ENCODE measurements at regions not wholly inside any gene's neighbourhood (a gene's known extent, or its start where the extent isn't known, plus 50 kb on each side); places are given as distances from the start of the nearest gene placed in this dataset.

DNA sequence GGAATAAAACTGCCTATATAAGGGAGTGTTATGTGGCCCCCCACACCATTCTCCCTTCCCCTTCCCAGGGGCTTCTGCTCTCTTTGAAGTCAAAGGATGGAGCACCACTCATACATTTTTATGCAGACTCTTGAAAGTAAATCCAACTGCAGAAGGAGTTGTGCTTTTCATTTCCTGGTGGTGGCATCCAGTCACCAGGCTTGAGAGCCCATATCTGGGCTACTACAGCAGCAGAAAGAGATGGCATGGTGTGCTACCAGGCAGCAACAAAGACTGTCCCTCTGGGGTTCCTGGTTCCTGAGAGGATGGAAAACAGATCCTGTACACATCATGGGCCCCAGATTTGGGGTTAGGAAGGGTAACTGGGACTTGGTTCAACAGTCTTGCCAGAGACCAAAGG is 226.4 kb downstream of the CLIC5 start:
- no peak for DNase-seq

DNA sequence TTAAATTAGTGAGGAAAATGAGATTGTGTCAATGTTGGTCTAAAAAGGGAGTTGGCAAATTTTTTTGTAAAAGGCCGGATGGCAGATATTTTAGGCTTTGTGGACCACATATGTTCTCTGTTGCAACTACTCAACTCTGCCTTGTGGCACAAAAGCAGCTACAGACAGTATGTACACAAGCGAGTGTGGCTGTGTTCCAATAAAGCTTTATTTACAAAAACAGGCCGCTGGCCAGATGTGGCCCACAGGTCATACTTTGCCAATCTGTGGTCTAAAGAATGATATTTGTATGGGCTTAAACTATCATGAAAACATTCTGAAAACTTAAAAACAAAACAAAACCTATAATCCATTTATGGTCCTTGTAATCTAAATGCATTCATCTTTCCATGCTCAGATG is 228.3 kb downstream of the CLIC5 start:
- no peak for DNase-seq

DNA sequence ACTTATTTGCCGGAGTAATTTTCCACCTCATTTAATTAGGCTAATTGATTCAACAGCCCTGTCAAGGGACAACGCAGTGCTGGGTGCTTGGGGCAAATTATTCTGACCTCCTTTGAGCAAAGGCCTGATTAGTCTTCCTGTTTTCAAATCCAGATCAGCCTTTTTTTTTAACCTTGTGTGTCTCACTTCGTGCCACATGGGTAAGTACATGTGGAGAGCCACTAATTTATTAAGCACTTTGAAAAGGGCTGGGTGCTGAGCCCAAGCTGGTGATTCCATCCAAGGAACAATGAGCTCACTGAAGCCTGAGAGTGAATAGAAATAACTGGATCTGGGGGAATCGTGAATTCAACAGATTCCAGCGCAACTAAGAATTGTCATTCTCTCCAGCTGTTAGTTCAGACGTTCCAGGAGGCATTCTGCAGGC is 229.3 kb downstream of the CLIC5 start:
- DNase-seq: no peak

DNA sequence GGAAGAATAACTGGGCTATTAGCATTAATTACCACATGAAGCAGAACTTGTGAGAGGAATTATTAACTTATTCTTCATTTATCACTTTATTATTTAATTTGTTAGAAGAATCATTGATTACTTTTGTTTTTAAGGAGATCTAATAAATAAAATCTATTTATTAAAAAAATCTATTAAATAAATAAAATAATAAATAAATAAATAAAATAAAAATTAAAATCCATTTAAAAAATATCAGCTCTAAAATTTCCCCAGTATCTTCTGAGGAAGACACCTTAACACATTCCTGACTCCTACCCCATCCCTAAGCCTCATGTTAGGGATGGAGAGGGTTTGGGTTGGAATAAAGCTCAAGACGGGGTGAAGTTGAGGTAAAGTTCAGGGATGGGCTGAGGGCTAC is 231.4 kb downstream of the CLIC5 start:
- DNase-seq: no peak

DNA sequence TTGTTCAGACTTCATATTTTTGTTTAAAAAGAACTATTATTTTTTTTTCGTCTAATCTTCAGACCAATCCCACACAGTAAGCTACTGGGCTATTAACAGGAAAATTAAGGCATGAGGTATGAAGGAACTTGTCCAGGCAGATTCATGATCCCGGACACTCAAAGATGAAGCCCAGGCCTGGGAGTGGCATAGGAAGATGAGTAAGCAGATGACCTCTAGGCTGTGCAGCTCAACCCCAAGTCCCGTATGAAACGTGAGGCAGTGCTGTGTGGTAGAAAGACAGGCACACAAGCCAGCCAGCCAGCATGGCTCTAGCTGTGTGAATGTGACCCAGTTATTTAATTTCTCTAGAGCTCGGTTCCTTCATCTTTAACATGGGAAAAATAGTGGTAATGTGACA is 231.9 kb downstream of the CLIC5 start:
- DNase-seq: no peak

DNA sequence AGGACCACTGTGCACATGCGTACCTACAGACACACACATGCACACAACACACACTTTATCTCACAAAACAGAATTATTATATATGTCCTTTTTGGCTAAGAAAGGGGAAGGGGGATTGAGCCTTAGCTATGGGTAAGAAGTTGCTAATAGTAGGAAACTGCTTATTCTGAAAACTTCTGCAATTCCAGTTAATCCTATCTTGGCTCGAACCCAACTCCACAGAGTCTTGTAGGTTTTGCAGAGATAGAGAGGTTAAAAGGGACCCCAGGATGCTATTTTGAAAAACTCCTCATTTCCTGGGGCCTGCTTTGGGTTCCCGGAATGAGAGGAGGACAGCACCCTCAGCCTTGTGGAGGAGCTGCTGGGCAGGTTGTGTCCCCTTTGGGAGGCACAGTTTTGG is 233.8 kb downstream of the CLIC5 start:
- DNase-seq: no peak

DNA sequence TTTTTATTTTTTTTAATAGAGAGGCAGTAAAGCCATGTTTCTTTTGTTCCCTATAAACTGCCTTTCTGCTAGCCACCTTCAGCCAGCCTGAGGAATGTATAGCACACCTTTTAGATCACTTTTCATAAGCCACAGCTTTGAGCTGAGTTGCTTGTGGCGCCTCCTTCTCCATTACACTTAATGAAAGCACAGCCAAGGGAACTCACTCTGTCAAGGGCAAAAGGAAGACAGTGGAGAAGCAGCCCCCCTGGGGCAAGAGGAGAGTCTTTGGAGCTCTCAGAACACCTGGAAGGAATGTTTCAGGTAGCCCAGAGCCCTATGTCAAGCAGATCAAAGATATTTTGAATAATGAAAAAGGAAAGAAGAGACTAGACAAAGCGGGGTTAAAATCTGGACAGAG is 235.1 kb downstream of the CLIC5 start:
- no peak for DNase-seq

DNA sequence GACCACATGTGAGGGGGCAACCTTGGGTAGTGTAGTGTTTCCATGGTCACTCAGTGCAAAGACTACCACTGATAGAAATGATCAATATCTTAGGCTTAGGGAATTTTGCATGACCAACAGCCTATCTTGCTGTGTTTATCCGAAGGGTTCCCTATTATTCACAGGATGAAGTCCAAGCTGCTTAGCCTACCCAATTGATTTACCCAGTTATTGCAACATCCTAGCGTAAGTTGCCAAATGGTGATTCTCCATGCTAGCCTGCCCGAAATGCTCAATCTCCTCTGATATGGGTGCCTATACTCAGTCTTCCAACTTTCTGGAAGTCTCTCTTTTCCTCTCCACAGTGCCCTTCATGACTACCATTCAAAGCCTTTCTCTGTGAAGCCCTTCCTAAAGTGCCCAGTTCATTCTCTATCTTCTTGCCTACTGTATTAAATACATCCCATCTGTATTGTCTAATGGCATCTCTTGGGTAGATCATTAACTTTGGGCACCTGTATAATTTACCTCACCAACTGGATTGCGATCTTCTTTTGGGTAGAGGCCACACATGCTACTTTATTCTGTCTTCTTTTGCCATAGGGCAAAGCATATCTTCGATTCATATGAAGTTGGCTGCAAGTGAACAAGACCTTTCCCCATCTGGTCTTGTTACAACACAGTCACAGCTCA is 240.5 kb downstream of the CLIC5 start:
- no peak for DNase-seq

DNA sequence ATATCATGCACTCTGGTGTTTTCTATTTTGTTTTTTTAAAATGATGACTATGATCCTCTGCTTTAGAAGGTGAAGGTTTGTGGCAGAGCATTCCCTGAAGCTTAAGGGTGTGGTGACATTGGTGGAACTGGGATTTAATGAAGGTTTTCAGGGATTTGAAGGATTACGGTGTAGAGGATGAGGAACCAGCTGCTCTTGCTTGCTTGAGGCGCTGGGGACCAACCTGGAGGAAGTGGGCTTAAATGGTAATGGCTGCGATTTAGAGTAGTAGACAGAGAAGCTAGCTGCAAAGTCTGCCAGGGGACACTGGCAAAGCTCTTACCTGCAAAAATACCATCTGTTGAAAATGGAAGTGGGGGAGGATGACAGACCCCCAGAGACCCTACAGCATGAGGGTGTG is 241.8 kb downstream of the CLIC5 start:
- DNase-seq: no peak

DNA sequence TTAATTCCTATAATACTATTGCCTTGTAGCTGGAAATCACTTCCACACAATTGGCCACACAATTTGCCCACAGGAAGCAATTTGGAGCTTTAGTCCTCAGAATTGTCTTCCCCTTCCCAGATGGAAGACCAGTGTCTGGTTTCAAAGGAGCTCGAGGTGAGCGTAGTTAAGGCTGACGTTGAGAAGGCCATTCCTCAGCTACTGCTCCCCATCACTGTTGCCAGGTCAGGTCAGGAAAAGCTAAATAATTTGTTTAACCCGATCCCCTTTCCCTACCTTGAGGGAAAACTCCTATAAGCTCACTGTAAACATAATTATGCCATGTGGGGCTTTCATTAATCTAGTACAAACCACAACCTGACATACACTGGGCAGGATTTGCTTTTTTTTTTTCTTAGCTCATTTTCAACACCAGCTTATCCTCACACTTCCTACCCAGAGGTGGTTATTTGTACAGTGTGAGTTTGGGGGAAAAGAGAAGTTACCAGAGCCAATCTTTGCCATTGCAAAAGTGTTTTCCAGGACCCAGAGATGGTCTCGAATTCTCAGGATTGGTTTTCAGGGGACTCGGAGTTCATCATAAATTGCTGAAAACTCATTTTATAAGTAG is 242.7 kb downstream of the CLIC5 start:
- no peak for DNase-seq

DNA sequence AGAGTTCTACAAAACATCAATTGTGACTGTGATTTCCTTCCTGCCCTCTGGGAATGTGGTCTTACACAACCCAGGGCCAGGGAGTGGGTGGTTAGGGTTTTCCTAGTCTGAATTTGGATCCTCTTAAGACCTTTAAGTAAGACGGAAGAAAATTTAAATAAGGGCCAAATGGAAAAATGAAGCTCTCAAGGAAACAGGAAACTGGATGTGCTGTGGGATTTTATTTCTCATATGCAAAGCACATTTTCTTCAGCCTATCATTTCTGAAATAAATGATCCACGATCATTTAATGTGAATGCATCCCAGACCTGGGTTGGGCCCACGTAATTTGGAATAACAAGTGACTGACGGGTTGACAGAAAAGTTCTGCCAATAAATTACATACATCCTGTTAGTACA is 243.6 kb downstream of the CLIC5 start:
- no peak for DNase-seq

DNA sequence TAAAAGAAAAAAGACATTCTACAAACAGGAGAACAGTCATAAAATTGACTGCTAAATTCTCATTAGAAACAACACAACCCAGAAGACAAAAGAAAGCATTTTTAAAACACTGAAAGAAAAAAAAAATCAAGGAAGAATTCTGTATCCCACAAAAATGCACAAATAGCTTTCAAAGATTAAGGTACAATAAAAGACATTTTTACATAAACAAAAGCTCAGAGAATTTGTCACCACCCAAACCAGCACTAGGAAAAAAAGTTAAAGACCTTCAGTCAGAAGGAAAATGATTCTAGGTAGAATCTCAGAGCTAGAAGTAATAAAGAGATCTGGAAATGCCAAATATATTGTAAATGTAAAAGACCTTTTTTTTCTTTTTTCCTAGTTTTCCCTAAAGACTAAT is 252.4 kb downstream of the CLIC5 start:
- no peak for DNase-seq

DNA sequence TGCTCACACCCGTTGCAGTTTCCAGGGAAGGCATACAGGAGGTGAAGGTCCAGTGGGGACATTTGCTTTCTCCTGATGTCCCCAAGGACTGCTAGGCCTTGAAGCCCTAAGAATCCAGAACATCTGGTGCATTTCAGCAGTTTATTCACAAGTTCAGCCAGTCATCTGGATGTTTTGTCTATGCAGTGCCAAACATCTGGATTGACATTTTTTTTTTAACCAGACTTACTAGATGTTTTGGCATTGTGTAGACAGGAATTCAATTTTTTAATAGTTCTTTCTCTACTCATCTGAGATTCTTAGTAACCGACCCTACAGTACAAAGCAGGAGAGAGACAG is 256.2 kb downstream of the CLIC5 start:
- no peak for DNase-seq

DNA sequence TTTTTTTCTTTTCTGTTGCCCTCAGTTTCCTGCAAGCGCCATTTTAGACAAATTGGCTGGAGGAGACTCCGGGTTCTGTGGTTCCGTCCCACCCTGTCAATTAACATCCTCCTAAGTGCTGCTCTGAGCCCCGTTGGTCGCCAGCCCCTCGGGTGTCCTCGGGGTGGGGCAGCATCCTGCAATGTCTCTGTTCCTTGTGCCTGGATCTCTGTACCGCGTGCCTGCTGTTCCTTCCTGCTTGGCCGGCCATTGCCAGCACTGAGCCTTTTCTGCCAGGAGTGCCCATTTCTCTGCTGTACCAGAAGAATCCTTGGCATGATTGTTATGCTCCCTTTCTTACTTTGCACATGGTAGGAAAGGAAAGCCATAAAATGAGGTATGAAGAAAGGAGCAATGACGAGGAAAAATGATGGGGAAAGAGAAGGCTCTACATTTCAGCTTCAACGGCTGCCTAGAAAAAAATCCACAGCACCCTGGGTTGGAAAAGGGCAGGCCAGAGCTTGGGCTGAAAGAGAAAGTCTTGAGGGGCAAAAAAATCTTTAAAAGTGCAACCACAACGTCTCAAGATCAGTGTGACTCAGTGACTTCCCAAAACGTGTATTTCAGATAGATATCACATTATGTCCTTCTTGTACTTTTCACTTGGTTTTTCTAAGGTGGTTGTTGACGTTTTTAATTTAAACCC is 256.7 kb downstream of the CLIC5 start:
- DNase-seq: no peak

DNA sequence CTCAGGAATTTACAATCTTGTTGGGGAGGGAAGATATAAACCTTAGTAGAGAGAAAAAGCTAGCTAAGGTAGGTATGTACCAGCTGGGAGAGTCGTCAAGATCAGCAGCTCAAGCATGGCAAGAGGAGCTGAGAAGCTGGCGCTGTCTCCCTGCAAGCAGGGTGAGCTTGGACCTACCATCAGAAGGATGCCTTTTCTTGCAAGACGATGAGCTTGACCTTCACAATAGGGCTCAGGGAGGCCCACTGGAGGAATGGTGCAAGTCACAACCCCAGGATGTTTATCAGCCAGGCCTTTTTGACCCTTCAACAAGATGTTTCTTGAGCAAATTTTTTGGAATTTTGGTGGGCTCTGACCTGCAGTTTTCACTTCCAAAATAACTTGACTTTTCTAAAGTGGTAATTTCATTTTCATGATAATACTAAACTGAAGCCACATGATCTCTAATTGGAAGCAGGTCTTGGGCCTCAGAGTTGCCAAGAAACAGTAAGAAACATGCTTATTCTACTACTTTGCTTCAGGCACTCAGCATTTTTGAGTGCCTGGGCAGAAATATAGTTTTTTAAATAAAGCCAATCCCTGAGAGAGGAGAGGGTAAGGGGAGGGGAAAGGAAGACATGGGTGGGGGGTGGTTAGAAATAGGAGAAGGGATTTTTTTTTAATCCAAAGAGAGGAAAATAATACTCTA is 258.1 kb downstream of the CLIC5 start:
- DNase-seq: no peak

DNA sequence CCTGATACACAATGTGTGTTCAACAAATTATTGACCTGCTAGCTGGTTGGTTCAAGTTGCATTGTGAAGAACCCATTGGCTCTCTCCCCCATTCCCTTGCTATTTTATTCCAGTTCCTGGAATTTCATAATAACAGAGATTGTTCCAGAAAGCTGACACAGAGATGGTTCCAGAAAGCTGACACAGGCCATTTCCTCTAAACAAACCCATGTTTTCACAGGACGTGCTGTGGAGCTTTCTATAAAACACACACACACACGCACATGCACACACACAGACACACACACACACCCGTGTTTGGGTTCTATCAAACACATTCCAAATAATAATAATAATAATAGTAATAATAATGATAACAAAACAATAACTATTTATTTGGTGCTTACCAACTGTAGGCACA is 259.1 kb downstream of the CLIC5 start:
- DNase-seq: no peak

DNA sequence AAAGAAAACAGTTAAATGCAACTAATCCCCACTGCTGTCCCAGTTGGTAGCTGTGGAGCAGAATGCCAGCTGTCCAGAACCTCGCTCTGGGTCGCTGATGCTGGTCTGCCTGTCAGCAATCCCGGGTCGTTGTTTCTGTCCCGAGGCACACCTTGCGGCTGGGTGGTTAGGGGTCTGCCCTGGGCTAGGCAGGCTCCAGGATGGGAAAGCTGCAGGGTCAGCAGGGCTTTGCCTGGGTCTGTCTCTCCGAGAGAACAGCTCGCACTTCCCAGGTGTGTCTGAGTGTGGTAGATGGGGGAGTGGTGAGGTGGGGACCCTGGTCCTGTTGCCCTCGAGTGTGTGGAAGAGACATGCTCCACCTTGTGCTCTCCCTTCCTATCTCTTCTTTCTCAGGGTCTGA is 261.2 kb downstream of the CLIC5 start:
- DNase-seq: no peak

DNA sequence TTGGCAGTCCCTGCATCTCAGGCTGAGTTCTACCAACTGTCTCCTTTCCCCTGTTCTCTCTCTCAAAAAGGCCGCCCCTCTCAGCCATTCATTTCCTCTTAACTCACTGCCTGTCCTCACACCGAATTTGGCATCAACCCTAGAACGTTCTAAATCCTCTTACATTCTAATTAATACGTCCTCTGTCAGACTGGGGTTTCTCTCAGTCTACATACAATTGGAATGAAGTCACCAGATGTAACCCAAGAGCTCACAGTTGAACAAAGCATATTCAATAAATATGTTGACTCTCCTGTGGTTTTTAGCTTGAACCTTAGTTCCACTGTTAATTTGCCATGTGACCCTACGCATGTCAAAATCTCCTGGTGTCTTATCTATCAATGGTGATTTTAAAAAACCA is 269.6 kb downstream of the CLIC5 start:
- DNase-seq: no peak

DNA sequence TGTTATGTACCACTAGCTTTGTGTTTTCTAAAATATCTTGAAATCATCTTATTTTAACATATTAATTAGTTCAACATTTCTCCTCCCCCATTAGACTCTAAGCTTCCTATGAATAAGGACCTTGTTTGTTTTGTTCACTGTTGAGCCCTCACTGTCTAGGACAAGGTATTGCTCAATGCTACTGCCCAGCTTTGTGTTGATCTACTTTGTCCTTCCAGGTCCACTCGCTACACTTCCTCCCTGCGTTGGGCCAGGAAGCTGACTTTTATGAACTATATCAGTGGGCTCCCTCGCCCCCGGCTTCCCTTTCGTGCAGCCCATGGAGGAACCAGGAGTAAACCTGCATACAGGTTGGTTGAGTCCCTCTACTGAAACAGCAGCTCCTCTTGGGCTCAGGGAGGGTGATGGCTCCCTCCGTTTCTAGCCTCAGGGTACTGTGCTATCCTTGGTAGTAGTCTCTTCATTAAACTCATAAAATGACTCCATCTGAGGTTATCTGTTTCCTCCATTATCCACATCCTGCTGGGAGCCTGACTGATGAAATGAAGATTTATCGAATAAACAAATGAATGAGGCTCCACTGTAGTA is 272.5 kb downstream of the CLIC5 start:
- DNase-seq: no peak

DNA sequence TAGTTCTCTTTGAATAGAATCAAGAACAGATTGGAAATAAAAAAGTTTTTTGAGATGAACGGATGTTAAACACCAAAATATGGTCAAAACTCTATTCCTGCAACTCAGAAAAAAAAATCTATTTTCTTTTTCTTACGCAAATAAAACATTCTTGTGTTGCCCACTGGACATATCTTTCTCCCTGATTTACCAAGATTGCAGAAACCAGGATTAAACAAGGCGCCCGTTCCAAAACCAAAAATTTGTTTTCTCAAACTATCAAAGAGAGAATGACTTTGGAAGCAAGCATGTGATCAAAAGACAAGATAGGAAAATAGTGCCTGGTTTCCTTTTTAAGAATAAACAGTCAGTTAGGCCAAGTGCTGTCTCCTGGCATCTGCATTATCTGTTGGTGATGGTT is 273.1 kb downstream of the CLIC5 start:
- DNase-seq: no peak

DNA sequence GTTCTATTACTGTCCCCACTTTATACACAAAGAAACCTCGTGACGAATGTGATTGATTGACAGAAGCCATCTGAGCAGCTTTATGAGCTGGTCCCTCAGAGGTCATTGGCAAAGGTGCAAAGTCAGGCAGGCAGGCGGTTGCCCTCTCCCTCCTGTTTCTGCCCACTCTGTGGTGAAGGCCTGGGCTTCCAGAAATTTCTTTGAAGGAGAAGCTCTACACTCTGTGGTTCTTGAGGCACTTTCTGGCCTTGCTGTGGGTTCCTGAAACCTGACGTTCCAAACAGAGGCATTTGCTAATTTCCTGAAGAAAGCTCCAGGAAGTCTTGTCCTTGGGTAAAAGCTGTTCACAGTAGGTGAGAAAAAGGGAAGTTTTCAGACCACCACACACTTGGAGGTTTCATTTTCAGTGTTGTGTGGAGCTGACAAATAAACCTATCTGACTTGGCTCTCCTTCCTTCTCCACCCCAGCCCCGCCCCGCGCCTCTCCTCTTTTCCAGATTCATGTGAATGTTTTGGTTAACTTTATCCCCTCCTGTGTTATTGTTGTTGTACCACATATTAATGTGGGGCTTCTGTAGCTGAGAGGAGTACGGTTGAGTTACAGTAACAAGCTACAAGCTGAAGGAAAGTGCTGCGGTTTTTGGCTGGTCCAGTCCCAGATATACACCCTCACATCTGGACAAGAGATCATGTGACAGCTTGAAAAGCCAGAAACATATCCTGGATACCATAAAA is 274.1 kb downstream of the CLIC5 start:
- DNase-seq: no peak

DNA sequence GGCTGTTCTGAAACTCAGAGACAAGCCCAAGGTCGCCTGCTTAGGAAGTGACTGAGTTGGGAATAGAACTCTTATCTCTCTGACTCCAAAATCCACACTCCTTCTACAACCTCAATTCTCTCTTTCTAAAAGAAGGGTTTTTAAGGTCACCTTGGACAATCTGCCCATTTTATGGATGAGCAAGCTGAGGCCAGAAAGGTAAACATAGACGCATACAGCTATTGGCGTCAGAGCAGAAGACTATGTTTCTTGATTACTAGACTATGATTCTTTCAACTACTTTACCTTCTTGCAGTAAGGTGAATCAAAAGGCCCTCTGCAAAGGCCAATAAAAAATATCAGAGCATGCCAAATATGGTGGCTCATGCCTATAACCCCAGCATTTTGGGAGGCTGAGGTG is 276.6 kb downstream of the CLIC5 start:
- no peak for DNase-seq

DNA sequence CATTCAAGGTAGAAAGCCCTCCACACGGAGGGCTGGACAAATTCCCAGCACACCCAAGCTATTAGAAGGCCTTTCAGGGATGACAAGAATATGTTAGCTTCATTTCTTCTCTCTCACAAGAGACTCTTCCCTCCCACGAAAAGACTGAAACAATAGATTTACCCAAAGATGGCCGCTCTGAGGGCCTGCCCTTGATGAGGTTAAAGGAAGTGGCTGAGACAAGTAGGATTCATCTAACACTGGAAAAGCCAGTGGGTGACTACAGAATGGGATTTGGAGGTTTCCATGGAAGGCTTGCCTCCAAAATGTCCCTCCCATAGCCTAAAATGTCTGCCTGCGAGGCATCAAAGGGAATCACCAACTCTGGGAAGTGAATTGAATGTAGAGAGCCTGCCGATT is 277.6 kb downstream of the CLIC5 start:
- DNase-seq: no peak

Measured in SW 1271 (cell line).